ENCODE measurements at regions not wholly inside any gene's neighbourhood (a gene's known extent, or its start where the extent isn't known, plus 50 kb on each side); places are given as distances from the start of the nearest gene placed in this dataset.

GRCh38 chr10:9222917-9223316 lies 1168.4 kb downstream of the GATA3 start:
- no peak for FAIRE-seq
- intact Hi-C loops (cut with DNase I) = no loop called here
- H3K27me3 ChIP-seq (ENCODE audit: control insufficient read depth, insufficient read depth, low read length) = no peaks in the 10 kb centered on the region

GRCh38 chr10:9227679-9228365 lies 1173.3 kb downstream of the GATA3 start:
- FAIRE-seq (no peak), DNase-seq (no peak)
- Histone ChIP-seq H3K9me3 (ENCODE audit: control insufficient read depth in 2 of 3, insufficient read depth in 1 of 3, low read length in 3 of 3) (no peaks in the 10 kb centered on the region), H3K9ac (ENCODE audit: low read length in 3 of 3) (no peak overlapping the region), H3K4me3 (ENCODE audit: low read length in 3 of 3) (no peak overlapping the region), H3K27me3 (ENCODE audit: control insufficient read depth, insufficient read depth, low read length) (no peaks in the 10 kb centered on the region), H3K27ac (ENCODE audit: low read depth in 2 of 2, low read length in 2 of 2) (no peak overlapping the region), H3K4me1 (ENCODE audit: control insufficient read depth in 2 of 3, insufficient read depth in 2 of 3, low read depth in 1 of 3, low read length in 3 of 3) (no peaks in the 10 kb centered on the region), H3K36me3 (ENCODE audit: control insufficient read depth in 2 of 3, insufficient read depth in 3 of 3, low read length in 3 of 3) (no peaks in the 10 kb centered on the region)
- TF ChIP-seq CTCF (IDR thresholded peaks at IDR 0.05; ENCODE audit: borderline replicate concordance, extremely low read depth, insufficient read depth) = no peak
- intact Hi-C loops (cut with DNase I) = no loop called here

More at GRCh38 chr10:9222917-9223316, 1168.4 kb downstream of the GATA3 start:
- no peak for TF ChIP-seq CTCF (IDR thresholded peaks at IDR 0.05; ENCODE audit: borderline replicate concordance, extremely low read depth, insufficient read depth)
- Histone ChIP-seq H3K27ac (ENCODE audit: low read depth in 2 of 2, low read length in 2 of 2) (no peak overlapping the region), H3K9me3 (ENCODE audit: control insufficient read depth in 2 of 3, insufficient read depth in 1 of 3, low read length in 3 of 3) (no peaks in the 10 kb centered on the region), H3K9ac (ENCODE audit: low read length in 3 of 3) (no peak overlapping the region), H3K36me3 (ENCODE audit: control insufficient read depth in 2 of 3, insufficient read depth in 3 of 3, low read length in 3 of 3) (no peaks in the 10 kb centered on the region), H3K4me3 (ENCODE audit: low read length in 3 of 3) (no peak overlapping the region), H3K4me1 (ENCODE audit: control insufficient read depth in 2 of 3, insufficient read depth in 2 of 3, low read depth in 1 of 3, low read length in 3 of 3) (no peaks in the 10 kb centered on the region)
- no peak for DNase-seq

- Histone ChIP-seq H3K9me3 (ENCODE audit: control insufficient read depth in 2 of 3, insufficient read depth in 1 of 3, low read length in 3 of 3) (no peaks in the 10 kb centered on the region), H3K9ac (ENCODE audit: low read length in 3 of 3) (no peak overlapping the region), H3K4me3 (ENCODE audit: low read length in 3 of 3) (no peak overlapping the region), H3K4me1 (ENCODE audit: control insufficient read depth in 2 of 3, insufficient read depth in 2 of 3, low read depth in 1 of 3, low read length in 3 of 3) (no peaks in the 10 kb centered on the region), H3K36me3 (ENCODE audit: control insufficient read depth in 2 of 3, insufficient read depth in 3 of 3, low read length in 3 of 3) (no peaks in the 10 kb centered on the region), H3K27me3 (ENCODE audit: control insufficient read depth, insufficient read depth, low read length) (no peaks in the 10 kb centered on the region), H3K27ac (ENCODE audit: low read depth in 2 of 2, low read length in 2 of 2) (no peak overlapping the region)
- TF ChIP-seq CTCF (IDR thresholded peaks at IDR 0.05; ENCODE audit: borderline replicate concordance, extremely low read depth, insufficient read depth) = no peak
- FAIRE-seq (no peak), DNase-seq (no peak)
- intact Hi-C loops (cut with DNase I) = no loop called here
Observed at GRCh38 chr10:9228771-9229170, 1174.3 kb downstream of the GATA3 start.

Data from kidney (tissue), 13 donors.